Mesodermal cell (in vitro differentiated cells): ENCODE measurements at regions not wholly inside any gene's neighbourhood (a gene's known extent, or its start where the extent isn't known, plus 50 kb on each side); places are given as distances from the start of the nearest gene placed in this dataset.
"Not testable (repeated sequence)": the region's sequence is repeated elsewhere in the genome, so short reads cannot be mapped to it uniquely, and the experiment has no call there.

Experiments used
- H3K27ac ChIP-seq: 2 replicates; pipeline ENCODE4 v1.7.0; 2013; ENCODE audit warnings: mild to moderate bottlenecking, low read depth, low read length, moderate library complexity; ENCODE audit not compliant: severe bottlenecking
- H3K36me3 ChIP-seq: 2 replicates; pipeline ENCODE4 v1.7.1; 2013; ENCODE audit warnings: mild to moderate bottlenecking, low read length, moderate library complexity; ENCODE audit not compliant: control insufficient read depth, insufficient read depth
- H3K4me1 ChIP-seq: one replicate; pipeline ENCODE4 v1.7.1; 2013; ENCODE audit warnings: mild to moderate bottlenecking, low read length; ENCODE audit not compliant: insufficient read depth, control insufficient read depth, poor library complexity, severe bottlenecking
- H3K4me3 ChIP-seq: 2 replicates; pipeline ENCODE4 v1.7.0; 2013; ENCODE audit warnings: low read length, control low read depth, mild to moderate bottlenecking; ENCODE audit not compliant: insufficient read depth, poor library complexity, severe bottlenecking; ENCODE audit errors: extremely low read depth
- H3K9me3 ChIP-seq: 2 replicates; pipeline ENCODE4 v1.7.1; 2013; ENCODE audit warnings: mild to moderate bottlenecking, low read length, moderate library complexity; ENCODE audit not compliant: control insufficient read depth
- WGBS, 2 experiments: methylation state at CpG; one replicate each; pipeline ENCODE4 v1.1.5; 2013; ENCODE audit warnings: missing lambda C conversion rate in 2 of 2; ENCODE audit not compliant: insufficient coverage in 2 of 2; 5-methylcytosine and 5-hydroxymethylcytosine counted together

GRCh38 chr1:85520826-85521820, 56.2 kb upstream of the DDAH1 start:
- H3K9me3 ChIP-seq, H3K36me3 ChIP-seq, H3K4me3 ChIP-seq: not testable (repeated sequence)
- H3K27ac ChIP-seq = peak overlapping the region; percentile 36
- WGBS, 2 experiments = 38 to 44% methylated on average over 3 of the region's 15 CpGs
- H3K4me1 ChIP-seq = peaks cover 26% of the 10 kb centered on the region

GRCh38 chr1:85522458-85522857, 57.5 kb upstream of the DDAH1 start:
- not testable (repeated sequence) for H3K27ac ChIP-seq, H3K36me3 ChIP-seq, H3K4me3 ChIP-seq, H3K9me3 ChIP-seq
- H3K4me1 ChIP-seq = peaks cover 34% of the 10 kb centered on the region

- not testable (repeated sequence) for H3K9me3 ChIP-seq, H3K4me3 ChIP-seq, H3K36me3 ChIP-seq, H3K27ac ChIP-seq
- peaks cover 34% of the 10 kb centered on the region for H3K4me1 ChIP-seq
- 96 to 100% methylated on average over 1 to 2 of the region's 4 CpGs for WGBS, 2 experiments
Measured at GRCh38 chr1:85523061-85523460, 57.5 kb upstream of the CCN1 start.

- H3K4me3 ChIP-seq, H3K36me3 ChIP-seq, H3K9me3 ChIP-seq: not testable (repeated sequence)
- WGBS, 2 experiments = no CpG with 5 or more reads among the region's 3 CpGs
- H3K27ac ChIP-seq = peak overlapping the region; percentile 91
- H3K4me1 ChIP-seq = peaks cover 34% of the 10 kb centered on the region
Measured at GRCh38 chr1:85524281-85524886, 56.2 kb upstream of the CCN1 start.

- Histone ChIP-seq H3K27ac (peak overlapping the region; percentile 91), H3K4me1 (peaks cover 34% of the 10 kb centered on the region)
- not testable (repeated sequence) for H3K9me3 ChIP-seq, H3K4me3 ChIP-seq, H3K36me3 ChIP-seq
- no CpG with 5 or more reads among the region's 3 CpGs for WGBS, 2 experiments
Measured at GRCh38 chr1:85525591-85525991, 55.0 kb upstream of the CCN1 start.

GRCh38 chr1:85526216-85526615, 54.3 kb upstream of the CCN1 start:
- H3K4me3 ChIP-seq = not testable (repeated sequence)
- H3K27ac ChIP-seq = peak overlapping the region; percentile 90

GRCh38 chr1:85527145-85527544, 53.4 kb upstream of the CCN1 start:
- H3K4me3 ChIP-seq, H3K9me3 ChIP-seq, H3K36me3 ChIP-seq: not testable (repeated sequence)
- 20% methylated on average over 2 of the region's 4 CpGs; no CpG with 5 or more reads in 1 of the 2 experiments for WGBS, 2 experiments
- Histone ChIP-seq H3K4me1 (peaks cover 29% of the 10 kb centered on the region), H3K27ac (peak overlapping the region; percentile 89)

More at GRCh38 chr1:85526216-85526615, 54.3 kb upstream of the CCN1 start:
- no CpG with 5 or more reads among the region's 3 CpGs for WGBS, 2 experiments
- not testable (repeated sequence) for H3K9me3 ChIP-seq, H3K36me3 ChIP-seq
- peaks cover 34% of the 10 kb centered on the region for H3K4me1 ChIP-seq
